ENCODE measurements at regions not wholly inside any gene's neighbourhood (a gene's known extent, or its start where the extent isn't known, plus 50 kb on each side); places are given as distances from the start of the nearest gene placed in this dataset.

DNA sequence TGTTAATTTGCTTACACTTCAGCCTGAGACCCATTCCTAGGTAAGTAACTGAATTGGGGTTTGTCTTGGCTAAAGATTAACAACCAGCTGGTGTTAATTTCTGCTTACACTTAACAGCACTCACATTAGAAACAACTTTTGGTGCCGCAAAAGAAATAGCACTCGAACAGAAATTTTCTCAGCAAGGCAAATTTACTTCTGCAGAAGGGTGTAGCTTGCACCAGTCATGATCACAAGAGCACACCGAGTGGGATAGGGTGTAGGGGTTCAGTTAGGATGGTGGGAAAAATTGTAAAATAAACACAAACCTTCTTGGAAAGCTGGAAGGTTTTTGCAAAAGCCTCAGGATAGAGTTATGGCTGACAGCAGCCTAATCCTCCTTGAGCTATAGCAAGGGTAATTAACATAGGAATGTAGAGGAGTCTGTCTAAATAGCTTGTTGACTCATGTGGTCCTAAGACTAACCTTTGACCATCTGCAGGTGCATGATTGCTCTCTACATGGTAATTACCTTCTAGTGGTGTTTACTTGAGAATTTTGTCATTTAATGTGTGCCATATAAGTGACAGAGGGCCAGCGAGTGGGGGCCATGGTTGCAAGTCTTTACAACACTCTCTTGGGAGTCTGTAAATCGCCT lies 67.8 kb upstream of the CDK13 start:
- TF ChIP-seq, protein P1, sequence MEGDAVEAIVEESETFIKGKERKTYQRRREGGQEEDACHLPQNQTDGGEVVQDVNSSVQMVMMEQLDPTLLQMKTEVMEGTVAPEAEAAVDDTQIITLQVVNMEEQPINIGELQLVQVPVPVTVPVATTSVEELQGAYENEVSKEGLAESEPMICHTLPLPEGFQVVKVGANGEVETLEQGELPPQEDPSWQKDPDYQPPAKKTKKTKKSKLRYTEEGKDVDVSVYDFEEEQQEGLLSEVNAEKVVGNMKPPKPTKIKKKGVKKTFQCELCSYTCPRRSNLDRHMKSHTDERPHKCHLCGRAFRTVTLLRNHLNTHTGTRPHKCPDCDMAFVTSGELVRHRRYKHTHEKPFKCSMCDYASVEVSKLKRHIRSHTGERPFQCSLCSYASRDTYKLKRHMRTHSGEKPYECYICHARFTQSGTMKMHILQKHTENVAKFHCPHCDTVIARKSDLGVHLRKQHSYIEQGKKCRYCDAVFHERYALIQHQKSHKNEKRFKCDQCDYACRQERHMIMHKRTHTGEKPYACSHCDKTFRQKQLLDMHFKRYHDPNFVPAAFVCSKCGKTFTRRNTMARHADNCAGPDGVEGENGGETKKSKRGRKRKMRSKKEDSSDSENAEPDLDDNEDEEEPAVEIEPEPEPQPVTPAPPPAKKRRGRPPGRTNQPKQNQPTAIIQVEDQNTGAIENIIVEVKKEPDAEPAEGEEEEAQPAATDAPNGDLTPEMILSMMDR (IDR thresholded peaks at IDR 0.05 in 2 of 3, conservative IDR thresholded peaks at IDR 0.05 in 1 of 3; ENCODE audit: borderline replicate concordance in 1 of 3, insufficient read depth in 1 of 3, low read depth in 2 of 3, low read length in 2 of 3): no peak
- TF ChIP-seq POLR2A (IDR thresholded peaks at IDR 0.05; ENCODE audit: borderline replicate concordance, extremely low read depth, insufficient read depth, insufficient read length) (no peak), SIN3A (IDR thresholded peaks at IDR 0.05; ENCODE audit: low read depth) (no peak), EZH2 (IDR thresholded peaks at IDR 0.05) (no peak), POLR2AphosphoS5 (IDR thresholded peaks at IDR 0.05; ENCODE audit: low read depth, low read length) (no peak)
